ENCODE measurements at regions not wholly inside any gene's neighbourhood (a gene's known extent, or its start where the extent isn't known, plus 50 kb on each side); places are given as distances from the start of the nearest gene placed in this dataset.
"Not testable (repeated sequence)": the region's sequence is repeated elsewhere in the genome, so short reads cannot be mapped to it uniquely, and the experiment has no call there.

GRCh38 chr3:177628095-177628719 lies 430.9 kb upstream of the TBL1XR1 start:
- TF ChIP-seq ZNF343 (CRISPR knock-in tag; IDR thresholded peaks at IDR 0.05); ZNF644 (CRISPR knock-in tag; IDR thresholded peaks at IDR 0.05; ENCODE audit: low read depth); ZNF883 (CRISPR knock-in tag; IDR thresholded peaks at IDR 0.05; ENCODE audit: not compliant biosample characterization); SP1 (IDR thresholded peaks at IDR 0.05); SP1 (CRISPR knock-in tag; IDR thresholded peaks at IDR 0.05); MZF1 (CRISPR knock-in tag; IDR thresholded peaks at IDR 0.05; ENCODE audit: borderline replicate concordance); ZNF281 (CRISPR knock-in tag; IDR thresholded peaks at IDR 0.05; ENCODE audit: borderline replicate concordance); KLF15 (CRISPR knock-in tag; IDR thresholded peaks at IDR 0.05; ENCODE audit: borderline replicate concordance); MTA3 (CRISPR knock-in tag; IDR thresholded peaks at IDR 0.05); NR3C1 (CRISPR knock-in tag; IDR thresholded peaks at IDR 0.05); PLSCR1 (CRISPR knock-in tag; IDR thresholded peaks at IDR 0.05; ENCODE audit: borderline replicate concordance); CEBPB (IDR thresholded peaks at IDR 0.05; ENCODE audit: borderline replicate concordance, low read depth, low read length); EZH2 (conservative IDR thresholded peaks at IDR 0.05; ENCODE audit: low read depth, low read length); ELF3 (CRISPR knock-in tag; IDR thresholded peaks at IDR 0.05): not testable (repeated sequence)
